Lower lobe of right lung (tissue), 2 donors: ENCODE measurements at regions not wholly inside any gene's neighbourhood (a gene's known extent, or its start where the extent isn't known, plus 50 kb on each side); places are given as distances from the start of the nearest gene placed in this dataset.

Experiments used
- ATAC-seq, 2 donors: fragments of 200-7000 bp; cut with Tn5 transposase; one replicate each; pipeline ENCODE4 v1.9.1; 2020 to 2022; ENCODE audit warnings: mild to moderate bottlenecking in 2 of 2, moderate library complexity in 2 of 2
- DNase-seq: peaks from one replicate; pipeline ENCODE4 v3.0.0-alpha.2; 2020
- H3K27ac ChIP-seq: fragments of 200-600 bp; one replicate; pipeline ENCODE4 v1.8.0; 2022
- H3K27me3 ChIP-seq: fragments of 200-600 bp; one replicate; pipeline ENCODE4 v1.8.0; 2022; ENCODE audit warnings: low read depth
- H3K36me3 ChIP-seq: fragments of 200-600 bp; one replicate; pipeline ENCODE4 v1.8.0; 2022; ENCODE audit warnings: mild to moderate bottlenecking
- H3K4me1 ChIP-seq: fragments of 200-600 bp; one replicate; pipeline ENCODE4 v1.8.0; 2022
- H3K4me3 ChIP-seq: fragments of 200-600 bp; one replicate; pipeline ENCODE4 v1.8.0; 2022; ENCODE audit warnings: mild to moderate bottlenecking
- H3K9me3 ChIP-seq: fragments of 200-600 bp; one replicate; pipeline ENCODE4 v1.8.0; 2022
- intact Hi-C: fragments of 100-400 bp; cut with DNase I; formaldehyde crosslinking; loops from one replicate; pipeline ENCODE4 v1.11.0; 2022
- TF ChIP-seq, protein P1 (sequence below): fragments of 200-600 bp; IDR thresholded peaks from one replicate; pipeline ENCODE4 v1.8.0; 2022; ENCODE audit warnings: antibody characterized with exemption, mild to moderate bottlenecking
- donor health status: DM: no; HTN: yes; CAD: no; lungs with severe emphysema.

- DNase-seq = no peak
- Histone ChIP-seq H3K4me1 (no peaks in the 10 kb centered on the region), H3K4me3 (no peak overlapping the region), H3K36me3 (no peaks in the 10 kb centered on the region), H3K27me3 (no peaks in the 10 kb centered on the region), H3K27ac (no peak overlapping the region), H3K9me3 (no peaks in the 10 kb centered on the region)
- TF ChIP-seq, protein P1, sequence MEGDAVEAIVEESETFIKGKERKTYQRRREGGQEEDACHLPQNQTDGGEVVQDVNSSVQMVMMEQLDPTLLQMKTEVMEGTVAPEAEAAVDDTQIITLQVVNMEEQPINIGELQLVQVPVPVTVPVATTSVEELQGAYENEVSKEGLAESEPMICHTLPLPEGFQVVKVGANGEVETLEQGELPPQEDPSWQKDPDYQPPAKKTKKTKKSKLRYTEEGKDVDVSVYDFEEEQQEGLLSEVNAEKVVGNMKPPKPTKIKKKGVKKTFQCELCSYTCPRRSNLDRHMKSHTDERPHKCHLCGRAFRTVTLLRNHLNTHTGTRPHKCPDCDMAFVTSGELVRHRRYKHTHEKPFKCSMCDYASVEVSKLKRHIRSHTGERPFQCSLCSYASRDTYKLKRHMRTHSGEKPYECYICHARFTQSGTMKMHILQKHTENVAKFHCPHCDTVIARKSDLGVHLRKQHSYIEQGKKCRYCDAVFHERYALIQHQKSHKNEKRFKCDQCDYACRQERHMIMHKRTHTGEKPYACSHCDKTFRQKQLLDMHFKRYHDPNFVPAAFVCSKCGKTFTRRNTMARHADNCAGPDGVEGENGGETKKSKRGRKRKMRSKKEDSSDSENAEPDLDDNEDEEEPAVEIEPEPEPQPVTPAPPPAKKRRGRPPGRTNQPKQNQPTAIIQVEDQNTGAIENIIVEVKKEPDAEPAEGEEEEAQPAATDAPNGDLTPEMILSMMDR = no peak
- ATAC-seq = no peak
- intact Hi-C loops = no loop called here
Measured at GRCh38 chr2:129800285-129800684, 179.2 kb upstream of the RAB6C start.

- Histone ChIP-seq H3K4me1 (no peaks in the 10 kb centered on the region), H3K4me3 (no peak overlapping the region), H3K27me3 (no peaks in the 10 kb centered on the region), H3K9me3 (no peaks in the 10 kb centered on the region), H3K27ac (no peak overlapping the region), H3K36me3 (no peaks in the 10 kb centered on the region)
- TF ChIP-seq, protein P1 = no peak
- ATAC-seq (no peak), DNase-seq (no peak)
- intact Hi-C loops = no loop called here
Measured at GRCh38 chr2:129800686-129801085, 178.8 kb upstream of the RAB6C start.

- H3K9me3 ChIP-seq = no peaks in the 10 kb centered on the region
- intact Hi-C loops = no loop called here
- H3K27me3 ChIP-seq = no peaks in the 10 kb centered on the region
- no peak overlapping the region for H3K4me3 ChIP-seq
- ATAC-seq (no peak), DNase-seq (no peak)
- no peak overlapping the region for H3K27ac ChIP-seq
- H3K4me1 ChIP-seq = no peaks in the 10 kb centered on the region
- no peaks in the 10 kb centered on the region for H3K36me3 ChIP-seq
- TF ChIP-seq, protein P1 = no peak
Measured at GRCh38 chr2:129801575-129801974, 177.9 kb upstream of the RAB6C start.

- Histone ChIP-seq H3K36me3 (no peaks in the 10 kb centered on the region), H3K27me3 (no peaks in the 10 kb centered on the region), H3K9me3 (no peaks in the 10 kb centered on the region), H3K4me3 (no peak overlapping the region), H3K4me1 (no peaks in the 10 kb centered on the region), H3K27ac (no peak overlapping the region)
- DNase-seq (no peak), ATAC-seq (no peak)
- TF ChIP-seq, protein P1 = no peak
- intact Hi-C loops = no loop called here
Measured at GRCh38 chr2:129802290-129802689, 177.2 kb upstream of the RAB6C start.

- Histone ChIP-seq H3K4me3 (no peak overlapping the region), H3K4me1 (no peaks in the 10 kb centered on the region), H3K27ac (no peak overlapping the region), H3K9me3 (no peaks in the 10 kb centered on the region), H3K36me3 (no peaks in the 10 kb centered on the region), H3K27me3 (no peaks in the 10 kb centered on the region)
- ATAC-seq (no peak), DNase-seq (no peak)
- TF ChIP-seq, protein P1 = no peak
- intact Hi-C loops = no loop called here
Measured at GRCh38 chr2:129803032-129803431, 176.4 kb upstream of the RAB6C start.

- DNase-seq (no peak), ATAC-seq (no peak)
- no peaks in the 10 kb centered on the region for H3K9me3 ChIP-seq
- H3K4me3 ChIP-seq = no peak overlapping the region
- intact Hi-C loops = no loop called here
- H3K27ac ChIP-seq = no peak overlapping the region
- H3K4me1 ChIP-seq = no peaks in the 10 kb centered on the region
- TF ChIP-seq, protein P1 = no peak
- no peaks in the 10 kb centered on the region for H3K27me3 ChIP-seq
- H3K36me3 ChIP-seq = no peaks in the 10 kb centered on the region
Measured at GRCh38 chr2:129803871-129804270, 175.6 kb upstream of the RAB6C start.
